GM21515 (cell line): ENCODE measurements at regions not wholly inside any gene's neighbourhood (a gene's known extent, or its start where the extent isn't known, plus 50 kb on each side); places are given as distances from the start of the nearest gene placed in this dataset.

ENCODE experiments used
- ATAC-seq: cut with Tn5 transposase; IDR thresholded peaks from one replicate; pipeline ENCODE4 v1.9.1; 2021; ENCODE audit not compliant: unreplicated experiment

- ATAC-seq, result no peak
Observed at GRCh38 chr3:162274070-162274469, 777.5 kb downstream of the OTOL1 start.

GRCh38 chr3:162278834-162279233, 782.2 kb downstream of the OTOL1 start:
- ATAC-seq, result no peak

- ATAC-seq, result no peak
Observed at GRCh38 chr3:162285259-162285658, 788.7 kb downstream of the OTOL1 start.

GRCh38 chr3:162287600-162287999, 791.0 kb downstream of the OTOL1 start:
- no peak for ATAC-seq

GRCh38 chr3:162292409-162292808, 795.8 kb downstream of the OTOL1 start:
- ATAC-seq, result no peak

GRCh38 chr3:162295323-162295983, 798.8 kb downstream of the OTOL1 start:
- ATAC-seq, result no peak

- ATAC-seq, result no peak
Observed at GRCh38 chr3:162302983-162303624, 806.5 kb downstream of the OTOL1 start.

GRCh38 chr3:162317046-162317445, 820.4 kb downstream of the OTOL1 start:
- no peak for ATAC-seq

- ATAC-seq, result no peak
Observed at GRCh38 chr3:162328649-162329048, 832.0 kb downstream of the OTOL1 start.

- no peak for ATAC-seq
Observed at GRCh38 chr3:162329514-162329913, 832.9 kb downstream of the OTOL1 start.

GRCh38 chr3:162332344-162332743, 835.7 kb downstream of the OTOL1 start:
- ATAC-seq, result no peak

- ATAC-seq, result no peak
Observed at GRCh38 chr3:162334537-162334936, 837.9 kb downstream of the OTOL1 start.

GRCh38 chr3:162337630-162338029, 841.0 kb downstream of the OTOL1 start:
- ATAC-seq, result no peak

- ATAC-seq, result no peak
Observed at GRCh38 chr3:162338514-162338913, 841.9 kb downstream of the OTOL1 start.

- ATAC-seq, result no peak
Observed at GRCh38 chr3:162348912-162349311, 852.3 kb downstream of the OTOL1 start.

GRCh38 chr3:162353414-162353813, 856.8 kb downstream of the OTOL1 start:
- ATAC-seq, result no peak

- ATAC-seq, result no peak
Observed at GRCh38 chr3:162354356-162354755, 857.7 kb downstream of the OTOL1 start.

- ATAC-seq, result no peak
Observed at GRCh38 chr3:162365066-162365719, 868.6 kb downstream of the OTOL1 start.

GRCh38 chr3:162366166-162366766, 869.7 kb downstream of the OTOL1 start:
- ATAC-seq, result no peak

- no peak for ATAC-seq
Observed at GRCh38 chr3:162367429-162368260, 871.0 kb downstream of the OTOL1 start.

GRCh38 chr3:162368417-162368816, 871.8 kb downstream of the OTOL1 start:
- ATAC-seq, result no peak
